Nucleus accumbens (tissue), 56 donors: ENCODE measurements at regions not wholly inside any gene's neighbourhood (a gene's known extent, or its start where the extent isn't known, plus 50 kb on each side); places are given as distances from the start of the nearest gene placed in this dataset.
A peak's percentile ranks its signal among the peaks of the same experiment; 100 is the strongest.

Source experiments
- DNase-seq, 56 donors: peaks; one replicate each; lab custom pipeline; 2025; lab: John Stamatoyannopoulos, UW

- no peak for DNase-seq
These were observed 679.3 kb downstream of the FAT4 start for GRCh38 chr4:125994024-125994423.

GRCh38 chr4:125994430-125994829 lies 679.7 kb downstream of the FAT4 start:
- DNase-seq, result no peak

DNA sequence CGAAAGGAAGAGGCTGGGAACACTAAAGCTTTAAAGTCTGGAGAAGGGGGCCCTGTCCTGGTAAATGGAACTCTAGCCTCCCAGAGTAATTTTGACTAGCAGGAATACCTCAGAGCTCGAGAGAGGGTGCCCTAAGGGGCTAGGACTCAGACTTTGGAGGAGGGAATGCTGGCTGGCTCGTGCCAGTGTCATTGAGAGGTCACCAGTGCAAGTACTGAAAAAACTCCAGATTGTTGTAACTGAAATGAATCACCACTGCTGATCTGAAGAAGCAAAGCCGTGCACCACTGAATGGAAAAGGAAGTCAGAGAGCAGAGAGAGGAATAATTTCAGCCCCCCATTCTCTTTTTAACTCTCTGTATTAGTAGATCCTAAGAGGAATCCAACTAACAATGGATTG lies 690.2 kb downstream of the FAT4 start:
- no peak for DNase-seq

- no peak for DNase-seq
These were observed 692.4 kb downstream of the FAT4 start for GRCh38 chr4:126007142-126007541.

DNA sequence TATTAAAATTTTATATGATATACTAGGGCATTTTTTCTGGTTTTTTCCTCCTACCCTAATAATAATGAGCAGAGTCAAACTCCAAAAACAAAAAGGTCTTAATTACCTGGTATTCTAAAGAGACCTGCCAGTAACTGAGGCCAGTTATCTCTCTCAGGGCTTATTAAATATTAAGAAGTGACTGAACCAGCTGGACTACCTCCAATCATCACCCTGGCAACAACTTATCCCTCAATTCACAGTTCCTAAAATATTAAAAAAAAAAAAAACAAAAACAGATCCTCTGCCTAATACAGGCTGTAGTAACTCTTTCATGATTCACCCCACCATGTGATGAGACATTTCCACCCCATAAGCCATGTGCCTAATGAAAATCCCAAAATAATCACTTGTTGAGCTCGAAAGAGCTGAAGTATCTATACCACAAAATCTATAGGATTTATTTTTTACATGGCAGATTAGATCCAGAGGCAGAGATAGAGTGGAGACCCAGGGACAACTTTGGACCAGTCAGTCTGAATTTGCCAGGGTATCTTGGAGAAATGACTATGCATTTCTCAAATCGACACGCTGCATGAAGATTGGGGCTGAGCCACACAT lies 698.0 kb downstream of the FAT4 start:
- DNase-seq, result no peak

GRCh38 chr4:126018274-126018673 lies 703.5 kb downstream of the FAT4 start:
- no peak for DNase-seq

- no peak for DNase-seq
These were observed 709.1 kb downstream of the FAT4 start for GRCh38 chr4:126023896-126024295.

DNA sequence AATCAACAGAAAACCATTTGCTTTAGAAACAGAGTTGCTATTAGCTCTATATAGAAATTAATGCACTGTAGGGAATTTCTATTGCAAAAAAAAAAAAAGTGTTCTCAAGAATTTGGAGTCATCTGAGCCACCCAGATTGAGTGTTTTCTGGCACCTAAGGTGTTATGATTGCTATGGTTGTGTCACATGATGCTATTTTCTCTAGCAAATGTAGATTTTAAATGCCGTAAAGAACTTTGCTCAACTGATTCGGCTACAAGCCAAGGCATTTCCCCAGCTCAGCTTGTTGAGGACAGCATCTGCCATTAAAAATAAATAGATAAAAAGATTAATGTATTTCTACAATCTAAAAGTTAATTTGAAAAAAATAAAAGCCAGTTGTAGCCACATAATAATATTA lies 712.8 kb downstream of the FAT4 start:
- DNase-seq, result no peak

- no peak for DNase-seq
These were observed 714.1 kb downstream of the FAT4 start for GRCh38 chr4:126028876-126029275.

DNA sequence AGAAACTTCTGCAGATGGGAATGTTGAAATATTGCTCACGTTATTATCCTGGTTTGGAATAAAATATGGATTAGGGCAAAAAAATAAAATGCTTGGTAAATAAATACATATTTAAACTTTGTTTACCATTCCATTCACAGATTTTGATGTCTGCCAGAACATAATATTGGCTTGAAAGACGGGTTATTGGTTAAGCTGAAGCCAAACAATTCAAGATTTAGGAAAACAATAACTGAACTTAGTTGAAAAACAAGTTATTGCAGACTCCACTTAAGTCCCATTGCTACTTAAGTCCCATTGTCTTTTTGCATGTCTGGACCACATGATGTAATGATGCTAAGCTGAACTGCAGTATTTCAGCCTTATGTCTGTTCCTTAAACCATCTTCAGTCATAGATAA lies 722.5 kb downstream of the FAT4 start:
- DNase-seq, result no peak

DNA sequence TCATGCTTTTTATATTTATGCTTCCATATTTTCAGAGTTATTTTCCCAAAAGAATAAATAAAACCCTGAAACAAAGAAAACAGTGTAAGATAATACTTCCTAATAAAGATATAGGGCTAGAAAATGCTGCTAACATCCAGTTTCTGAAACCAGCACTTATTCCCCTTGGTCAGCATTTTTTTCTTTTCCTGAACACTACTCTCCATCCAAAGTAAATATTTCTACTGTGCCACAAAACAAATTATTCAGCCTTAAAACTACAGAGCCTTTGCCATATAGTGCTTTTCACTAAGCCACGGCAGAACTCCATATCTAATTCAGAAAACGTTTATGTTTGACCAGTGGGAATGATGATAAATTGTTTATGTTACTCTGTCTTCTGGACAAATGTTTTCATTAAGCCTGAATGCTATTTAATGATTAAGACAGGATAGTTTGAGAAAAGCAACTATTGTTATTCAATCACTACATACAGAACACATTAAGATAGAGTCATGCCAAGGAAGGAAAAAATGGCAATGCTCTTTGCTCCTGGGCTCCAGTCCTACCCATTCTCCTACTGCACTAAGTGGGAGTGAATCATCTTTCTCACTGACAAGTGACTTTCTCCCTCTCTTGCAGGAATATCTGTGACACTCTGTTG lies 723.9 kb downstream of the FAT4 start:
- DNase-seq, result no peak

DNA sequence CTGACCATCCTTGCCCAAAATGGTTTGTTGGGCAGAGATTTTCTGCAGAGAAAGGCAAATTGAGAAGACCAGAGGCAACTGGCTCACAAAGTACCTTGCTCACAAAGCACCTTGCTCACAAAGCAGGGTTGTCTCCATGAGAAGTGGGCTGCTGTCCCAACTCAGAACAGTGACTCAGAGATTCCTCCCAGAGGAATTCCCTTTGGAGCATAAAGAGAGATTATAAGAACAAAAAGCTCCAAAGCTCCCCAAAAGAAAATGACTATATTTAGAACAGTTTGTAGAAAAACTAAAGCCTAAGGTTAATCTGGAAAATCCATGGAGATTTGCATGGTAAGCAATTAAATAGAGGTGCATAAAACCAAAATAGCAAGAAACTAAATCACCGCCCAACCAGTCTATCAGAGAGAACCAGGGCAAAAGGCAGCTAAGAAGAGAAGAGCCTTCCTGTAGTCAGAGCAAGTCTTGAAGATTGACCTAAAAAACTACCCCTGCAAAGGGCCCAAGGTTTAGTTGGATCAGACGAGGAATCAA lies 731.4 kb downstream of the FAT4 start:
- DNase-seq, result no peak

DNA sequence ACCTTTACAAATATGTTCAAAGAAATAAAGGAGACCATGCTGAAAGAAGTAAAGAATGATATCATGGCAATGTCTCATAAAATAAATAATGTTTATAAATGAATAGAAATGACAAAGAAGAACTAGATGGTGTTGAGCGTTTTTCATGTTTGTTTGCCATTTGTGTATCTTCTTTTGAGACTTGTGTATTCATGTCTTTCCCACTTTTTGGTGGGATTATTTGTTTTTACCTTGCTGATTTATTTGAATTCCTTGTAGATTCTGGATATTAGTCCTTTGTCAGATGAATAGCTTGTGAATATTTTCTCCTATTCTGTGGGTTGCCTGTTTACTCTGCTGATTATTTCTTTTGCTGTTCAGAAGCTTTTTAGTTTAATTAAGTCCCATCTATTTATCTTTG lies 732.4 kb downstream of the FAT4 start:
- no peak for DNase-seq

DNA sequence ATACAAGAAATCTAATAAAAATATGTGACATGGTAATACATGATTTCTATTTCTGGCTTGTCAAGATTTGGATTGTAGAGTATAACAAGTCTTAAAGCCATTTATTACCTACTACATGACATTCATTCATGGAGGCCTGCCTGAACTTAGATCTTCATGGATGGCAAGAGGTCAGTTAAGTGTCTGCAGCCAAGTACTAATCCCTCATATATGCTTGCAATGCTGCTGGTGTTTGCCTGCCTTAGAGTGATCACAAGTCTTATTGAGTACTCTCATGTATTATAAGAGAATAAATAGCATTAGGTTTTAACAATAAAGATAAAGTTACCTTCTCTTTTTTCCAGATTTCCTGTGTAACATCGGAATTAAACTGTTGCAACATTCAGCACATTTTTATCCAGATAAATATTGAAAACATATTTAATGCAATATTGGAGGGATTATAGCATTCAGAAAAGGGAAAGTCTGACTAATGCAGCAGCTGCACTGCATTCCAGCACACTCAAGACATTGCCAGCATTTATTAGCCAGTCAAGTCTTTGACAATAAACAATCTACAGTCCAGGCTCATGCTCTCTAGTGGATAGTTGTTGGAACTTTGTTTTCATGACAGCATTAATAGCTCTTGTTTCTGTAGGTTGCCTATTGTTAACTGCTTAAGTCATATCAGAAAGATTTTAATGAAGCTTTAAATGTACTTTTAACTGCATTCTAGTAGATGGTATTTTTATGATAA lies 737.1 kb downstream of the FAT4 start:
- DNase-seq, result peak in 21 of 56 donors; percentile 0 to 44 (median 5)

- DNase-seq, result no peak
These were observed 741.4 kb downstream of the FAT4 start for GRCh38 chr4:126056116-126056650.

GRCh38 chr4:126057371-126057770 lies 742.6 kb downstream of the FAT4 start:
- DNase-seq, result no peak

DNA sequence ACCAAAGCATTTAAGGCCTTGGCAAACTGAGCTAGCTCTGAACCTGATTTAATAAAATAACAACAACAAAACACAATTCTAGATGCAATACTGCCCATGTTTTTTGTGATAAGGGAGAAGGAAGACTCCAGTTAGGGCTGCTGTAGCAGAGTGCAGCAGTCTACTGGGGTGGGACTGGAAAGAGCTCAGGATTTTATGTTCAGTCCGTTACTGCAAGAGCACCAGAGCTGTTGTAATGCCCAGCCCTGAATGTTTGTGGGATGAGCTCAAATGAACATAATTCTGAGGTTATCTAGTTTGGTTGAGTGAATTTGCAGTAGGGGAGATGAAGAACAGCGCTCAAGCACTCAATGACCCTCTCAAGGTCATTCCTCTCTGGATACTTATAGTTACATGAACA lies 743.8 kb downstream of the FAT4 start:
- no peak for DNase-seq

- DNase-seq, result no peak
These were observed 746.9 kb downstream of the FAT4 start for GRCh38 chr4:126061655-126062054.

DNA sequence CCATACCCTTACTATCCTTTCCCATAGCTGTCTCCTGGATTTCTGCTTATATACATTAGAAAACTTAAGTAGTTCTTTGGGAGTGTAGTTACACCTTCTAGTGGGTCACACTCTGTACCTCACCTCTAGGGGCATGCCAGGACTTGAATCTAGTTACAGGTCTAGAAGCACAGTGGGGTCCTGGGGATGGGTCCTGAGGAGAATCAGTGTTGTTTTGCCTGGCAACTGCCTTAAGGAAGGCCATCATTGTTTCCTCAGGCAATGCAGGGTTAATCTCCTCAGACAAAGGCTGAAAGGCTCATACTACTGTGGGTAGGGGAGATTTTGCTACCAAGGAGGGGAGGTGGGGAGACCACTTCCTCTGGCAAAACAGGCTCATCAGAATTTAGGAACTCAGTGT lies 750.3 kb downstream of the FAT4 start:
- no peak for DNase-seq

DNA sequence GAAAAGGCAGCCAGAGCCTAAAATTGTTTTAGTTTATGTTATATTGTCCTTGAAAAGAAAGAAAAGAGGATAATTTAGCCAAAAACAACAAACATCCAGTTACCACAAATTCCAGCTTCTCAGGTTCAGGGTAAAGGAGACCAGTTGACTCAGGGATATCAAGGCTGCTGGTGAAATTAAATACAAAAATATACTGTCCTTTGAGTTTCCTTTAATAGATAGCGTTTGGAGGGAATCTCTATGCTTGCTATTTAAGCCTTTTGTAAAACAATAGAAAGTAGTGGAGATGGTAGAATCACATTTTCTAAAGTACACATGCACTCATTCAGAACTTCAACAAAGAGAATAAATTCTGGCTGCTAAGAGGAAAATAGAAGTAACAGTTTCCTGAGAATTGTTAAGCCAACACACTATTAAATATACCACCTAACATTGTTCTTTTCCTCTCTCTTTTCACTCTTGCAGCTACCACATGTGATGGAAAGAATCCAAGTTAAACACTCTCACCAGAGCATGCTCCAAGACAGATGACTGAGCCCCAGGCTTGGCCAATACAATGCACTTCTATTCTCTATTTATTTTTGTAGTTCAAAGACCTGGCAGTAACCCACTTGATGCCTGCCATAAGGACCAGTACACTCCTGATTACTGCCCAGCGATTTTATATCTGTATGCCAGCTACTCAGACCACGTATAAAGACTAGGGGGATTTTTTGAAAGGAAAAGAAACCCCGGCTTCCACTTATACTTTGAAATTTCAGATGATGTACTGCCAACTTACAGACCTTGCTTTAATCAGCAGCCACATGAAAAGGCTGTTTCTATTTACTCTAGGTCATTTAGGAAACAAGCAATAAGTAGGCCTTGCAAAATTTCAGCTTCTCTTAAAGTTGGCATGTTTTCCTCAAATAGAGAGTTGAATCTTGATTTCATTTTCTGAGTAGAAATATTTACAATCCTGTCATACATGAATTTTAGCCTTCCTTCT lies 756.9 kb downstream of the FAT4 start:
- DNase-seq, result peak in 23 of 56 donors; percentile 1 to 72 (median 9)
